ENCODE measurements at regions not wholly inside any gene's neighbourhood (a gene's known extent, or its start where the extent isn't known, plus 50 kb on each side); places are given as distances from the start of the nearest gene placed in this dataset.

DNA sequence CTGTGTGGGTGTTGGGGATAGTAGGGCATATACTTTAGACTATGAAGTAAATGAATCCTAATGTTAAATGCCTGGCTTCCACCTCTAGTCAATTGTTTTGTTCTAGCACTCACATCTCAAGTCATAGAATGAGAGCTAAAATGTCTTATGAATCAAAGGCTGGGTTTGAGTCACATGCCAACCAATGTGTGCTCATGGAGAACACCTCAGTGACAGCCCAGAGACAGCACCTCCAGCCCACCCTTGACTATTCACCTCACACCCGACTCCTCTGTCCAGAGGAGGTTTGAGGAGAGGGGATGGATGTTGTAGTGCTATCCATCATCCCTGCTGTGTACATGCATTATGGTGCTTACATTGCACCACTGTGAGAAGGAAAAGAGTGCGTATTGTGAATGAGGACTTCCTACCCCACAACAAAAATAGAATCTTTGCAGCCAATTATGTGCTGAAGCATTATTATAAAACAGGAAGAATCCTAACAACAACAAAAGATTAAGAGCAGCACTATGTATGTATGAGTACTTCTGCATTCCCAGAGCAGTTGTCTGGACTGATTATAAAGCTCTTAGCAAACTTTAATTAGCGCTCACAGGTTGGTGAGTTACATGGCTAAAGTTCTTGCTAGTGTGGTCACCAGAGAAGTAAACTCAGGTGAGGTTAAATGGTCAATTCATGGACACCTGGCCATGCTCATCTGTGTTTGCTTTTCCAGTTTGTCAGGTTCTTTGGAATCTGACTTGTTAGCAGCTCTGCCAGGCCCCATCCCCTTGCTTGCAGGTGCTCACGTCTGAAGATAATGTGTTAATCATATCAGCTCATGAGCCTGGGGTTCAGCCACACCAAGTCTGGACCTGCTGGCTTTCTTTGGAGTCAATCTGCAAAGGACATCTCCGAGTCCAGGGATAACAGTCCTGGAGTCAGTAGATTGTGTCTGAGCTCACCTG is 55.3 kb upstream of the NABP1 start:
- Histone ChIP-seq H3K79me2 (ENCODE audit: low read length) (no peaks in the 10 kb centered on the region), H3K36me3 (ENCODE audit: low read depth, low read length) (no peaks in the 10 kb centered on the region), H4K20me1 (ENCODE audit: low read length) (no peaks in the 10 kb centered on the region), H3K4me1 (ENCODE audit: insufficient read depth, low read length) (peaks cover 50% of the 10 kb centered on the region), H3K27me3 (ENCODE audit: low read length) (no peaks in the 10 kb centered on the region), H3K27ac (ENCODE audit: low read length) (no peak overlapping the region), H2AFZ (ENCODE audit: low read length) (0 out of 2 replicates have a peak overlapping the region, but pooled peaks have one; percentile 28), H3K9me2 (replicated peaks; ENCODE audit: low read length) (no peaks in the 10 kb centered on the region), H3K4me2 (ENCODE audit: low read length) (no peak overlapping the region; the same call in 1 of the 2 replicates), H3K9ac (ENCODE audit: low read length) (no peak overlapping the region), H3F3A (ENCODE audit: low read length, unreplicated experiment) (no peaks in the 10 kb centered on the region), H3K4me3 (ENCODE audit: low read length) (no peak overlapping the region), H3K9me3 (ENCODE audit: low read length) (no peaks in the 10 kb centered on the region)
- POLR2A ChIA-PET (ENCODE audit: unreplicated experiment): no interaction called here
- BruUV-seq (replicated peaks): no TSS peak
- intact Hi-C loops (cut with micrococcal nuclease): no loop called here
- ATAC-seq (no peak), DNase-seq (peak; percentile 62)
- CTCF ChIA-PET: no interaction called here
- TF ChIP-seq EZH2phosphoT487 (IDR thresholded peaks at IDR 0.05; ENCODE audit: borderline replicate concordance, low read length) (no peak), EZH2 (IDR thresholded peaks at IDR 0.05; ENCODE audit: low read length, unreplicated experiment) (no peak)
- TF ChIP-seq, protein P1, sequence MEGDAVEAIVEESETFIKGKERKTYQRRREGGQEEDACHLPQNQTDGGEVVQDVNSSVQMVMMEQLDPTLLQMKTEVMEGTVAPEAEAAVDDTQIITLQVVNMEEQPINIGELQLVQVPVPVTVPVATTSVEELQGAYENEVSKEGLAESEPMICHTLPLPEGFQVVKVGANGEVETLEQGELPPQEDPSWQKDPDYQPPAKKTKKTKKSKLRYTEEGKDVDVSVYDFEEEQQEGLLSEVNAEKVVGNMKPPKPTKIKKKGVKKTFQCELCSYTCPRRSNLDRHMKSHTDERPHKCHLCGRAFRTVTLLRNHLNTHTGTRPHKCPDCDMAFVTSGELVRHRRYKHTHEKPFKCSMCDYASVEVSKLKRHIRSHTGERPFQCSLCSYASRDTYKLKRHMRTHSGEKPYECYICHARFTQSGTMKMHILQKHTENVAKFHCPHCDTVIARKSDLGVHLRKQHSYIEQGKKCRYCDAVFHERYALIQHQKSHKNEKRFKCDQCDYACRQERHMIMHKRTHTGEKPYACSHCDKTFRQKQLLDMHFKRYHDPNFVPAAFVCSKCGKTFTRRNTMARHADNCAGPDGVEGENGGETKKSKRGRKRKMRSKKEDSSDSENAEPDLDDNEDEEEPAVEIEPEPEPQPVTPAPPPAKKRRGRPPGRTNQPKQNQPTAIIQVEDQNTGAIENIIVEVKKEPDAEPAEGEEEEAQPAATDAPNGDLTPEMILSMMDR (conservative IDR thresholded peaks at IDR 0.05; ENCODE audit: low read depth, low read length): no peak

DNA sequence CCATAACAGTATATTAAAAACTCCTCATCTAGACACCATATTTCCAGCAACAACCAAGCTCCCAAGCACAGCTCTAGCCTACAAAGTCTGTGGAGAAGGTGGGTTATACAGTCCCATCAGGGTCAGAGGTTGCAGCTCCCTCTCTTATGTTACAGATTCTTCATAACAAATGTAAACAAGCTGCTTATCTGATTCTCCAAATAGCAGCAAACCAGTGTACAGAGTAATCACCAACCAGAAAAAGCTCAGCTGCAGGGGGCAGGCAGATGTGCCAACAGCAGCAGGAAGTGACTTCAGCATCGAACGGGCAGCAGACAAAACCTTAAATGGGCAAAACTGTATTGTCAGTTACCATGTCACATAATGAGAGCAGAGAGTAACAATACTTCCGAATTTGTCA is 52.9 kb upstream of the NABP1 start:
- H3K79me2 ChIP-seq (ENCODE audit: low read length): no peaks in the 10 kb centered on the region
- peaks cover 44% of the 10 kb centered on the region for H3K4me1 ChIP-seq (ENCODE audit: insufficient read depth, low read length)
- no peak for DNase-seq
- no peak overlapping the region for H3K27ac ChIP-seq (ENCODE audit: low read length)
- no peaks in the 10 kb centered on the region for H3K9me2 ChIP-seq (replicated peaks; ENCODE audit: low read length)
- no peak overlapping the region for H2AFZ ChIP-seq (ENCODE audit: low read length)
- no TSS peak for BruUV-seq (replicated peaks)
- intact Hi-C loops (cut with micrococcal nuclease): no loop called here
- TF ChIP-seq EZH2phosphoT487 (IDR thresholded peaks at IDR 0.05; ENCODE audit: borderline replicate concordance, low read length) (no peak), EZH2 (IDR thresholded peaks at IDR 0.05; ENCODE audit: low read length, unreplicated experiment) (no peak)
- TF ChIP-seq, protein P1 (conservative IDR thresholded peaks at IDR 0.05; ENCODE audit: low read depth, low read length): no peak
- CTCF ChIA-PET: no interaction called here
- H3K9ac ChIP-seq (ENCODE audit: low read length): no peak overlapping the region
- no peaks in the 10 kb centered on the region for H4K20me1 ChIP-seq (ENCODE audit: low read length)
- no peaks in the 10 kb centered on the region for H3K9me3 ChIP-seq (ENCODE audit: low read length)
- H3K4me2 ChIP-seq (ENCODE audit: low read length): no peak overlapping the region
- no peak for ATAC-seq
- H3F3A ChIP-seq (ENCODE audit: low read length, unreplicated experiment): no peaks in the 10 kb centered on the region
- no peak overlapping the region for H3K4me3 ChIP-seq (ENCODE audit: low read length)
- no peaks in the 10 kb centered on the region for H3K36me3 ChIP-seq (ENCODE audit: low read depth, low read length)
- POLR2A ChIA-PET (ENCODE audit: unreplicated experiment): no interaction called here
- no peaks in the 10 kb centered on the region for H3K27me3 ChIP-seq (ENCODE audit: low read length)

DNA sequence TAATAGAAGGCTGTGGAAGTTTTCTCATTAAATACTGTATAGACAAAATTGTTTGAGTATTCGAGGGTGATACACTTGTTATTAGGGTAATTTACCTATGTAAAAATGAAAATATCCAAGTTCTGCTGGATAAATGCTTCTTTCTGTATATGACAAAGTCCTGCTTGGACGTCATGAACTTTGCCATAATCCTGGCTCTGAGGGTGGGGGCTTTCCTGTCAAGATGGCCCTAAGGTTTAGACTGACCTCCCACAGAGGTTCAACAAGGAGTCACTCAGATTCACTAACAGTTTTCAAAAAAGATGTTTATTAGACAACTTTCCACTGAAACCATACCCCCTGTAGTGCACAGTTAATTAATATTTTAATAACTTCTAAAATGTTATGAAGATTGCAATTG is 52.5 kb upstream of the NABP1 start:
- Histone ChIP-seq H3K9me2 (replicated peaks; ENCODE audit: low read length) (no peaks in the 10 kb centered on the region), H3K27ac (ENCODE audit: low read length) (no peak overlapping the region), H3K79me2 (ENCODE audit: low read length) (no peaks in the 10 kb centered on the region), H4K20me1 (ENCODE audit: low read length) (no peaks in the 10 kb centered on the region), H2AFZ (ENCODE audit: low read length) (no peak overlapping the region), H3K36me3 (ENCODE audit: low read depth, low read length) (no peaks in the 10 kb centered on the region), H3K9ac (ENCODE audit: low read length) (no peak overlapping the region), H3F3A (ENCODE audit: low read length, unreplicated experiment) (no peaks in the 10 kb centered on the region), H3K27me3 (ENCODE audit: low read length) (no peaks in the 10 kb centered on the region), H3K4me3 (ENCODE audit: low read length) (no peak overlapping the region), H3K4me1 (ENCODE audit: insufficient read depth, low read length) (peaks cover 44% of the 10 kb centered on the region), H3K4me2 (ENCODE audit: low read length) (no peak overlapping the region), H3K9me3 (ENCODE audit: low read length) (no peaks in the 10 kb centered on the region)
- BruUV-seq (replicated peaks): no TSS peak
- no peak for ATAC-seq
- TF ChIP-seq, protein P1 (conservative IDR thresholded peaks at IDR 0.05; ENCODE audit: low read depth, low read length): no peak
- TF ChIP-seq EZH2 (IDR thresholded peaks at IDR 0.05; ENCODE audit: low read length, unreplicated experiment): no peak
- no peak for TF ChIP-seq EZH2phosphoT487 (IDR thresholded peaks at IDR 0.05; ENCODE audit: borderline replicate concordance, low read length)
- intact Hi-C loops (cut with micrococcal nuclease): no loop called here
- ChIA-PET CTCF (no interaction called here), POLR2A (ENCODE audit: unreplicated experiment) (interaction anchor here (0.6 kb wide), 1 partner anchor 202 kb away, joined by 5 read pairs; no protein-coding TSS in a partner anchor)
- no peak for DNase-seq
